ENCODE measurements at regions not wholly inside any gene's neighbourhood (a gene's known extent, or its start where the extent isn't known, plus 50 kb on each side); places are given as distances from the start of the nearest gene placed in this dataset.

DNA sequence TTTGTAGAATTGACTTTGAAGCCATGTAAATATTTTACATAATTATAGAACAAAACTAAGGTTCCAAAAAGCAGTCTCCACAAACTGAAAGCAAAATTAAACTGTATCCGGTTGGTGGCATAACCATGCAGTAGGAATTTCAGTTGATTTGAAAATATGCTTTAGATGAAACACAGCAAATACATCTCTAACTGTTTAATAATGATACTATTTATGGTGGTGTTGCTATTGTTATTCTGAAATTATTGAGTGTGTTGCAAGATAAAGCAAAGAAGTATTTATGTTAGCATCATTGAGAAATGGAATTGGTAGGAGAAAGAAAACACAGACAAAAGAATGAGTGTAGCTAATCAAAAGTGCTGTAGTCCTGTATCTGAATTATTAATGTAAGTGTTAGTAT lies 73.8 kb upstream of the MTHFD1L start:
- no peaks in the 10 kb centered on the region for H3K4me1 ChIP-seq (ENCODE audit: insufficient read depth)
- H3K4me3 ChIP-seq (ENCODE audit: low read depth, low read length): no peak overlapping the region
- no peaks in the 10 kb centered on the region for H3K36me3 ChIP-seq (ENCODE audit: insufficient read depth)
- no peak for DNase-seq (ENCODE audit: extremely low spot score)
- no peak overlapping the region for H3K27ac ChIP-seq (ENCODE audit: low read depth)
- 71% methylated on average over 1 of the region's 1 CpG for WGBS

DNA sequence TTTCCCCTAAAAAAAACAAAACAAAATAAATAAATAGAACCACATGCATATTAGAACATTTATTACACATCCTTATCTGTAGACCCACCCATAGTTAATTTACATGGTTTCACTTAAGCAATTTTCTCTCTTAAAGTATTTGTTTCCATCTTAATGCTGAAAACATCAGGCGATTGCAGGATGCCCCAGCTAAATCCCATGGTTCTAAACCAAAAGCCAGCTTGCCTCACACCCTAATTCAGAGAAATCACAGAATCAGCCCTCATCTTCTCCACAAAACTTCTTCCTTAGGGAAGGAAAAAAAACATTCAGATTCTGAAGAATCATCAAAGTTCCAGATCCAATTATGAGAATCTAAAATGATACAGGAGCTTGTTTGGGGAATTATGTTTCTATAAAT lies 67.6 kb upstream of the MTHFD1L start:
- Histone ChIP-seq H3K4me1 (ENCODE audit: insufficient read depth) (no peaks in the 10 kb centered on the region), H3K36me3 (ENCODE audit: insufficient read depth) (no peaks in the 10 kb centered on the region), H3K4me3 (ENCODE audit: low read depth, low read length) (no peak overlapping the region), H3K27ac (ENCODE audit: low read depth) (no peak overlapping the region)
- WGBS: 75% methylated on average over 1 of the region's 1 CpG
- no peak for DNase-seq (ENCODE audit: extremely low spot score)

DNA sequence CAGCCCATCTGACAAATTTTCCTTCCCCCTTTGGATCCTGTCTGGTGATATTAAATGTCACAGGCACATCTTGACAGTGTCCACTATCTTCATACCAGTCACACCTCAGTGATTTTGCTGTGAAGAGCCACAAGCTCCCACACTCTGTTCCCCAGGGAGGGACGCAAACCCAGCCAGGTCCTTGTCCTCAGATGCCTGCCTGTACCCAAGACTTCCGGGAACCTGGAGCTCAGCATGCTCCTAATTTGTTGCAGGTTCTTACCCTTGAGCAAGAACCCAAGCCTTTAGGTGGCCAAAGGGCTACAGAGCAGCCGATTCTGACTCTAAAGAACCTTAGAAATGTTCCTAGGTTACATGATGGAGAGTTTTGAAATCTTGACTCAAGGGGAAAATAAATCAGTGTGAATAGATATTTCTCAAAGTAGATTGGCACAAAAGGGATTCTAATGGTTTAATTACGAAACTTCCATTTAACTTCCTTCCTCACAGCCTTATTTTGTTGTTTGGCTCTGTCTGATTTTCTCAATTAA lies 66.2 kb upstream of the MTHFD1L start:
- 95% methylated on average over 4 of the region's 4 CpGs for WGBS
- H3K36me3 ChIP-seq (ENCODE audit: insufficient read depth): no peaks in the 10 kb centered on the region
- H3K4me3 ChIP-seq (ENCODE audit: low read depth, low read length): no peak overlapping the region
- DNase-seq (ENCODE audit: extremely low spot score): no peak
- H3K27ac ChIP-seq (ENCODE audit: low read depth): no peak overlapping the region
- H3K4me1 ChIP-seq (ENCODE audit: insufficient read depth): no peaks in the 10 kb centered on the region

DNA sequence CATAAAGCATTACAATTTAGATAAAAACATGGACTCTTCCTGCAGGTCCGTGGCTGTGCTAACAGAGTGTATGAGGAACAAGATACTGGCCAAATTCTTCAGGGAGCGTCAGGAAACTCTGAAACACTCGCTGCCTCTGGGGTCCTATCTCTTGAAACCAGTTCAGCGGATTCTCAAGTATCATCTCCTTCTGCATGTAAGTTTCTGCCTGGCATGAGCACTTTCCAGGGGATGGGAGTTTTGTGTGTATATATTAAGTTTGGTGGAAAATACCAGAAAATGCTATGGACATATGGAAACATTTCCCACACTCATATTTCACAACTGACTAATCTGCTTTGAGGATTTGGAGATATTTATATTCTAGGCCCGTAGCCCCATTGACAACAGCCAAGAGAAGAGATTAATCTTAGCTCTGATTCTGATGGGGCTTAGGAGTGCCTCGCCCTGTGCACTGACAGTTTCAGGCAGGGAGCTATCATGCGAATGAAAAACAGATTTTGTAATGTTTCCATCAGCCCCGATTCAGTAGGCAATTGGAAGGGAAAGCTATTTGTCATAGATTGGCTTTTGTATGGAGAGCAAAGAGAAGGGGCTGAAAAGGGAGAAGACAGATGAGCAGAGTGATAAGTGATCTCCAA lies 64.7 kb upstream of the MTHFD1L start:
- Histone ChIP-seq H3K36me3 (ENCODE audit: insufficient read depth) (no peaks in the 10 kb centered on the region), H3K27ac (ENCODE audit: low read depth) (no peak overlapping the region), H3K4me3 (ENCODE audit: low read depth, low read length) (no peak overlapping the region), H3K4me1 (ENCODE audit: insufficient read depth) (no peaks in the 10 kb centered on the region)
- no peak for DNase-seq (ENCODE audit: extremely low spot score)
- 37% methylated on average over 8 of the region's 8 CpGs for WGBS

DNA sequence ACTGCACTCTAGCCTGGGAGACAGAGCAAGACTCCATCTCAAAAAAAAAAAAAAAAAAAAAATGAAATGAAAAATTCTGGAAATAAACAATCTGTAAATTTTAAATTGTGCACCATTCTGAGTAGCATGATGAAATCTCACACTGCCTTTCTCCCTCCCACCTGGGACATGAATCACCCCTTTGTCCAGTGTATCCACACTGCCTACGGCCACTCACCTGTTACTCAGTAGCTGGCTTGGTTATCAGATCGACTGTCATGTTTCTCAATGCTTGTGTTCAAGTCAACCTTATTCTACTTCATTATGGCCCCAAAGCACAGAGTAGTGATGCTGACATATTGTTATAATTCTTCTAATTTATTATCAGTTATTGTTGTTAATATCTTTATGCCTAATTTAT lies 58.7 kb upstream of the MTHFD1L start:
- WGBS: 88% methylated on average over 2 of the region's 2 CpGs
- no peak for DNase-seq (ENCODE audit: extremely low spot score)
- Histone ChIP-seq H3K36me3 (ENCODE audit: insufficient read depth) (no peaks in the 10 kb centered on the region), H3K4me1 (ENCODE audit: insufficient read depth) (no peaks in the 10 kb centered on the region), H3K4me3 (ENCODE audit: low read depth, low read length) (no peak overlapping the region), H3K27ac (ENCODE audit: low read depth) (no peak overlapping the region)

DNA sequence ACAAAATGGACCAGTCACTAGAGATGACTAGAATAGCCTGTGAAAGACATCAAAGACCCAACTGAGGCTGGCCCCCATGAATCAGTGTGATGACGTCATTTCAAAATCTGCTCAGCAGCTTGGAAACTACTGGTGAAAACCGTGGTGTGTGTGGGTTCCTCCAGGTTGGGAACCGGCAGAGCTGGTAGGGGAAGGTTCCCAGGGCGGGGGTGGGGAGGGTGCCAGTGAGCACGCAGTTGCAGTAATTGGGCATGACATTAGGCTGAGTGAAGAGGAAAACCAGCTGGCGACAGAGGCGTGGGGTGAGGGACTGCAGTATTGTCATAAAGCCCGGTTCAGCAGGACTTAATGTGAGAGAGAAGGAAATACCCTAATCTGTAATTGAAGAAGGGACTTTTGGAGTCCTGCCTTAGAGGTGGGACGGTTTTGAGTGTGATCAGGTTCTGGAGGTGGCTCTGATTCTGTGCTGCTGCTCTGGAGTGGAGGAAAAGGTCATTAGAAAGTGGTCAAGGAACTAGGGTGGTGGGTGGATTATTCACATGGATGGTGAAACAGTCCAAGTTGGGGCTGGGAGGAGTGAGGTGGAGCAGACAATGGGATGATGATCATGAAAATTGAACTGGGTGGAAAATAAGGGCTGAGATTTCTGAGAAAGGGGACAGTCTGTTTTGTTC lies 52.0 kb upstream of the MTHFD1L start:
- Histone ChIP-seq H3K27ac (ENCODE audit: low read depth) (peak overlapping the region; percentile 27), H3K4me3 (ENCODE audit: low read depth, low read length) (no peak overlapping the region)
- 45% methylated on average over 9 of the region's 9 CpGs for WGBS

DNA sequence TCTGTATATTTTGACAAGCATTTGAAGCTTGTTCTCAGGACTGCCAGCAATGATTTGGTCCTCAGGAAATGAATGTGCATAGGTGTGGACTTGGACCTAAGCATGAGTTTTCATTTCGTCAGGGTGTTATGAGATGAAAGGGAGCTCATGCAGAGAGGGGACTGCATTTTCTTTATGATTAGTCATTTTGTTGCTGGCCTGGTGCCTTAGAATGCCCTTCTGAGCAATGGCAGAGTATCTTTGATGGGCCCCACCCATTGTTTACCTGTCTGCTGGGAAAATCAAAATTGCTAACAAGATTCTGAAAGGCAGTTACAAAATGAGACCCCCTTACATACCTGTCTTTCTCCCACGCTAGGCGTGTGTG lies 51.5 kb upstream of the MTHFD1L start:
- WGBS: 75% methylated on average over 3 of the region's 3 CpGs
- no peaks in the 10 kb centered on the region for H3K4me1 ChIP-seq (ENCODE audit: insufficient read depth)
- H3K27ac ChIP-seq (ENCODE audit: low read depth): no peak overlapping the region
- peaks cover 3% of the 10 kb centered on the region for H3K36me3 ChIP-seq (ENCODE audit: insufficient read depth)
- no peak overlapping the region for H3K4me3 ChIP-seq (ENCODE audit: low read depth, low read length)
- no peak for DNase-seq (ENCODE audit: extremely low spot score)

More for the DNA sequence above, 52.0 kb upstream of the MTHFD1L start:
- DNase-seq (ENCODE audit: extremely low spot score): no peak
- Histone ChIP-seq H3K36me3 (ENCODE audit: insufficient read depth) (no peaks in the 10 kb centered on the region), H3K4me1 (ENCODE audit: insufficient read depth) (no peaks in the 10 kb centered on the region)
